GM12873 (cell line): ENCODE measurements at regions not wholly inside any gene's neighbourhood (a gene's known extent, or its start where the extent isn't known, plus 50 kb on each side); places are given as distances from the start of the nearest gene placed in this dataset.

Source experiments
- CTCF ChIP-seq: IDR thresholded peaks from 2 replicates; pipeline ENCODE4 v1.5.1; 2012; ENCODE audit warnings: low read depth, mild to moderate bottlenecking, moderate library complexity, low read length, control low read depth; ENCODE audit not compliant: insufficient read depth; ENCODE audit errors: missing control alignments

GRCh38 chr6:21836772-21837425 lies 243.3 kb downstream of the SOX4 start:
- no peak for TF ChIP-seq CTCF

GRCh38 chr6:21840428-21840827 lies 246.9 kb downstream of the SOX4 start:
- no peak for TF ChIP-seq CTCF

GRCh38 chr6:21842875-21843645 lies 249.5 kb downstream of the SOX4 start:
- TF ChIP-seq CTCF: no peak

- TF ChIP-seq CTCF: no peak
Observed at GRCh38 chr6:21844120-21844917, 250.8 kb downstream of the SOX4 start.

GRCh38 chr6:21845018-21845417 lies 251.5 kb downstream of the SOX4 start:
- no peak for TF ChIP-seq CTCF

GRCh38 chr6:21845439-21846140 lies 252.0 kb downstream of the SOX4 start:
- TF ChIP-seq CTCF: no peak
